ENCODE measurements at regions not wholly inside any gene's neighbourhood (a gene's known extent, or its start where the extent isn't known, plus 50 kb on each side); places are given as distances from the start of the nearest gene placed in this dataset.

DNA sequence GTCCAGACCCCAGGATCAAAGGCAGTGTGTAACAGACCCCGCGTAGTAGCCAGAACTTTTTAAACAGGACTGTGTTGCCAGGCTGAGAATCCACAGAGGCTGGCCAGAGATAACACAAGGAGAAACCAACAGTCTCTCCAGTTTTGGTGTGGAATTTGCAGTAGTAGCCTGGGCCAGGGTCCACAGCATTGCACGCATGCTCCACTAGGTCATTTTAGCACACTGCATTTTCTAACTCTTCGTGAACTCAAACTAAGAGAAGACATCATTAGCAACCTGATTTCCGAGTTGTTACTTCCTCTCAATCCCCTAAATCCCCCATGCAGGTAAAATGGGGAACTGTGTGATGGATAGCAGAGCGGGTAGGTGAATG is 119.6 kb downstream of the BOD1 start:
- Histone ChIP-seq H3K4me2 (ENCODE audit: low read depth, low read length) (no peak overlapping the region), H3K14ac (replicated peaks; ENCODE audit: low read depth, low read length) (peak overlapping the region; percentile 80; the same call in 1 of the 2 replicates), H4K8ac (ENCODE audit: low read depth in 2 of 2, low read length in 2 of 2) (peak overlapping the region; percentile 50 to 59; a peak in 2 of 4 replicates), H3K18ac (ENCODE audit: low read depth, low read length) (peak overlapping the region; percentile 75), H3K27ac (ENCODE audit: insufficient read depth, low read length) (peak overlapping the region; percentile 21; the same call in 1 of the 2 replicates), H3K36me3 (ENCODE audit: control insufficient read depth, insufficient read depth, low read length) (no peaks in the 10 kb centered on the region), H3K9me3 (ENCODE audit: control insufficient read depth, insufficient read depth, low read length) (no peaks in the 10 kb centered on the region), H2AK5ac (ENCODE audit: low read depth, low read length) (peak overlapping the region; percentile 76; the same call in 1 of the 2 replicates), H4K5ac (ENCODE audit: low read depth, low read length) (peak overlapping the region; percentile 19), H3K9me1 (ENCODE audit: insufficient read depth, low read length) (peaks cover 11% of the 10 kb centered on the region; the same call in 1 of the 2 replicates), H2BK20ac (ENCODE audit: low read depth, low read length) (peak overlapping the region; percentile 73), H3K4me1 (ENCODE audit: control insufficient read depth, insufficient read depth, low read length) (peaks cover 26% of the 10 kb centered on the region), H3K4me3 (ENCODE audit: insufficient read depth, low read depth, low read length) (no peak overlapping the region), H3K56ac (ENCODE audit: extremely low read depth, insufficient read depth, low read length) (no peak overlapping the region), H3K4ac (ENCODE audit: low read depth, low read length) (peak overlapping the region; percentile 84), H4K91ac (ENCODE audit: insufficient read depth, low read depth, low read length) (peak overlapping the region; percentile 75), H4K20me1 (ENCODE audit: insufficient read depth, low read length) (no peaks in the 10 kb centered on the region), H2AFZ (replicated peaks; ENCODE audit: low read length, poor library complexity) (peak overlapping the region; percentile 8), H3K27me3 (ENCODE audit: control insufficient read depth, insufficient read depth, low read length) (no peaks in the 10 kb centered on the region), H3K9ac (ENCODE audit: low read depth, low read length) (no peak overlapping the region), H3K79me1 (ENCODE audit: low read depth in 1 of 2, low read length in 2 of 2) (no peaks in the 10 kb centered on the region), H2BK120ac (ENCODE audit: low read depth, low read length) (peak overlapping the region; percentile 78), H3K23ac (ENCODE audit: low read depth, low read length) (peak overlapping the region; percentile 55), H2AK9ac (replicated peaks; ENCODE audit: low read depth, low read length, poor library complexity) (peak overlapping the region; percentile 34), H2BK5ac (ENCODE audit: low read depth, low read length, poor library complexity, severe bottlenecking) (peak overlapping the region; percentile 33), H2BK15ac (ENCODE audit: low read depth, low read length) (peak overlapping the region; percentile 82; the same call in 2 of the 3 replicates)
- DNase-seq: no peak
- in situ Hi-C loops (cut with MboI; ENCODE audit: low sequenced_read_pairs): no loop called here
- BruUV-seq (replicated peaks): no TSS peak
- dilution Hi-C loops (cut with HindIII; ENCODE audit: low sequenced_read_pairs, unreplicated experiment): no loop called here
- no CpG with 5 or more reads among the region's 6 CpGs for WGBS, 2 experiments (ENCODE audit: extremely low coverage in 2 of 2, insufficient read length in 1 of 2)
- ChIA-PET CTCF (interaction anchor here (1.2 kb wide), 1 partner anchor 16 kb away, joined by 3 read pairs; no protein-coding TSS in a partner anchor), POLR2A (ENCODE audit: unreplicated experiment) (no interaction called here)
- intact Hi-C loops (cut with micrococcal nuclease): loop anchor here (1.0 to 5.0 kb wide), 2 partner anchors 75 to 169 kb away; partner anchors contain the start of gene STC2
- ATAC-seq (ENCODE audit: low read depth): no peak
- no peak for TF ChIP-seq NFE2L2 (IDR thresholded peaks at IDR 0.05; ENCODE audit: low read depth, low read length)
- TF ChIP-seq CEBPB (IDR thresholded peaks at IDR 0.05; ENCODE audit: low read depth, low read length): no peak
- no peak for TF ChIP-seq CHD1 (IDR thresholded peaks at IDR 0.05; ENCODE audit: low read depth, low read length)
- TF ChIP-seq, protein P1, sequence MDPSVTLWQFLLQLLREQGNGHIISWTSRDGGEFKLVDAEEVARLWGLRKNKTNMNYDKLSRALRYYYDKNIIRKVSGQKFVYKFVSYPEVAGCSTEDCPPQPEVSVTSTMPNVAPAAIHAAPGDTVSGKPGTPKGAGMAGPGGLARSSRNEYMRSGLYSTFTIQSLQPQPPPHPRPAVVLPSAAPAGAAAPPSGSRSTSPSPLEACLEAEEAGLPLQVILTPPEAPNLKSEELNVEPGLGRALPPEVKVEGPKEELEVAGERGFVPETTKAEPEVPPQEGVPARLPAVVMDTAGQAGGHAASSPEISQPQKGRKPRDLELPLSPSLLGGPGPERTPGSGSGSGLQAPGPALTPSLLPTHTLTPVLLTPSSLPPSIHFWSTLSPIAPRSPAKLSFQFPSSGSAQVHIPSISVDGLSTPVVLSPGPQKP (IDR thresholded peaks at IDR 0.05; ENCODE audit: borderline replicate concordance, low read depth, low read length): no peak
- TF ChIP-seq POLR2A (IDR thresholded peaks at IDR 0.05; ENCODE audit: low read depth, low read length): no peak
- TF ChIP-seq, protein P2, sequence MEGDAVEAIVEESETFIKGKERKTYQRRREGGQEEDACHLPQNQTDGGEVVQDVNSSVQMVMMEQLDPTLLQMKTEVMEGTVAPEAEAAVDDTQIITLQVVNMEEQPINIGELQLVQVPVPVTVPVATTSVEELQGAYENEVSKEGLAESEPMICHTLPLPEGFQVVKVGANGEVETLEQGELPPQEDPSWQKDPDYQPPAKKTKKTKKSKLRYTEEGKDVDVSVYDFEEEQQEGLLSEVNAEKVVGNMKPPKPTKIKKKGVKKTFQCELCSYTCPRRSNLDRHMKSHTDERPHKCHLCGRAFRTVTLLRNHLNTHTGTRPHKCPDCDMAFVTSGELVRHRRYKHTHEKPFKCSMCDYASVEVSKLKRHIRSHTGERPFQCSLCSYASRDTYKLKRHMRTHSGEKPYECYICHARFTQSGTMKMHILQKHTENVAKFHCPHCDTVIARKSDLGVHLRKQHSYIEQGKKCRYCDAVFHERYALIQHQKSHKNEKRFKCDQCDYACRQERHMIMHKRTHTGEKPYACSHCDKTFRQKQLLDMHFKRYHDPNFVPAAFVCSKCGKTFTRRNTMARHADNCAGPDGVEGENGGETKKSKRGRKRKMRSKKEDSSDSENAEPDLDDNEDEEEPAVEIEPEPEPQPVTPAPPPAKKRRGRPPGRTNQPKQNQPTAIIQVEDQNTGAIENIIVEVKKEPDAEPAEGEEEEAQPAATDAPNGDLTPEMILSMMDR (conservative IDR thresholded peaks at IDR 0.05; ENCODE audit: low read depth, low read length): no peak
- TF ChIP-seq BHLHE40 (IDR thresholded peaks at IDR 0.05; ENCODE audit: low read depth, low read length): no peak
- TF ChIP-seq, protein P3, sequence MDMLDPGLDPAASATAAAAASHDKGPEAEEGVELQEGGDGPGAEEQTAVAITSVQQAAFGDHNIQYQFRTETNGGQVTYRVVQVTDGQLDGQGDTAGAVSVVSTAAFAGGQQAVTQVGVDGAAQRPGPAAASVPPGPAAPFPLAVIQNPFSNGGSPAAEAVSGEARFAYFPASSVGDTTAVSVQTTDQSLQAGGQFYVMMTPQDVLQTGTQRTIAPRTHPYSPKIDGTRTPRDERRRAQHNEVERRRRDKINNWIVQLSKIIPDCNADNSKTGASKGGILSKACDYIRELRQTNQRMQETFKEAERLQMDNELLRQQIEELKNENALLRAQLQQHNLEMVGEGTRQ (IDR thresholded peaks at IDR 0.05; ENCODE audit: low read depth, low read length): no peak
